Coronary artery (tissue), 2 donors: ENCODE measurements at regions not wholly inside any gene's neighbourhood (a gene's known extent, or its start where the extent isn't known, plus 50 kb on each side); places are given as distances from the start of the nearest gene placed in this dataset.
A peak's percentile ranks its signal among the peaks of the same experiment; 100 is the strongest.
"Not testable (repeated sequence)": the region's sequence is repeated elsewhere in the genome, so short reads cannot be mapped to it uniquely, and the experiment has no call there.

Source experiments
- DNase-seq: peaks from one replicate; pipeline ENCODE4 v3.0.0-alpha.2; 2017; ENCODE audit warnings: low spot score
- H3K27ac ChIP-seq, 2 donors: fragments of 200-600 bp; sonication (generic); one replicate each; pipeline ENCODE4 v1.5.1; 2016 to 2019
- H3K4me3 ChIP-seq: fragments of 200-600 bp; sonication (generic); 2 replicates; pipeline ENCODE4 v1.5.1; 2016; ENCODE audit warnings: mild to moderate bottlenecking, moderate library complexity
- CTCF ChIP-seq: fragments of 200-600 bp; sonication (generic); IDR thresholded peaks from one replicate; pipeline ENCODE4 v1.5.1; 2019; ENCODE audit warnings: antibody characterized with exemption

DNA sequence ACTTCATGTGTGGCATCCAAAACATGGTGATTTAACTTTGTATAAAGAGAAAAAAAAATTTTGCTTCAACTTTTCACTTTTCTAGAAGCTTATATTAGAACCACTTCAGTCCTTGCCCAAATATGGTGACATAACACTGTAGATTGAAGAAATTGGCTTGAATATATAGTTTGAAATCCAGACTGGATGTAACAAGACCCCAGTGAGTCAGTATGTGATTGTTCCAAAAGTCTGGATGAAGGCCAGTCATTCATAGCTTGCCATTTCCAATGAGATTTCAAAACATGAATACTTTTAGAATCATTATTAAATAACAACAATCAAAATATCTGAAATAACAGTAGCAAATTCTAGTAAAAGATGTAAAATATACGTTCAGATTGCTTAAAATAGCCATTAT is 104.8 kb upstream of the FN1 start:
- TF ChIP-seq CTCF: no peak
- Histone ChIP-seq H3K27ac (peak overlapping the region in 1 of 2 donors; percentile 1), H3K4me3 (no peak overlapping the region)
- DNase-seq: no peak

GRCh38 chr2:215537611-215538010 is 101.7 kb upstream of the FN1 start:
- no peak for DNase-seq
- Histone ChIP-seq H3K4me3 (no peak overlapping the region), H3K27ac (peak overlapping the region in 1 of 2 donors; percentile 11)
- TF ChIP-seq CTCF: no peak

DNA sequence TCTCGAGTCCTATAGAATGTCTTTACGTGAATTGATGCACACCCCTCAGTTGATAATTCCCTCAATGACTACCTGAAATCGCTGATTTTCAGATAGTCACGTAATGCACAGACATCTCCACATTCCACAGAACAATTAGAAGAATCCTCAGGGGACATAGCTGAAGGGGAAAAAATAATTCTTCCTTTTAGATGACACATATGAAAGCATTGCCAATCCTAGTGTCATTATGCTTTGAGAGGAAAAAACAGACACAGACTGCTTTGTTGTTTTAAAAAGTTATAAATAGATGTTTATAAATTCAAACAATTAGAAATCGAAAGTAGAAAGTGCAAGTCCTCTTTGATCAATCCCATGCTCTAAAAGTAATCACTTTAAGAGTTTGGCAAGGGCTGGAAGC is 100.6 kb upstream of the FN1 start:
- no peak for TF ChIP-seq CTCF
- no peak for DNase-seq
- H3K4me3 ChIP-seq: peak overlapping the region; percentile 4
- H3K27ac ChIP-seq: peak overlapping the region; percentile 16 to 70

DNA sequence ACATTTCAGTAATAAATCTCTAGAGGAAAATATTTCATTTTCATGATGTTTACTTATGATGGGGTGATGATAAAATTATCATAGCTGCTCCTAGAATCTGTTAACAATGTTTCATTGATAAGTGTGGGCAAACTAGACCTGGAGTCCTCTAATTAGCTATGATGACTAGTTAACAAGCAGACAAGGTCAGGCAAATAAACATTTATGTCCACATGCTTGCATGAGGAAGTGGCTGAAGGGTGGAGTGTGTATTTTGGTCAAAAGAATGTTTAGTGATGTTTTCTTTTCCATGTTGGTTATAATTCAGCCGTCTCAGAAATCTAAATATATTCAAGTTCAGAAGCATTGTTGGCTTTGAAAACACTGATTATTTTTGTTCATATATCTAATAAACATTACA is 99.9 kb upstream of the FN1 start:
- Histone ChIP-seq H3K27ac (peak overlapping the region in 1 of 2 donors; percentile 70), H3K4me3 (no peak overlapping the region)
- TF ChIP-seq CTCF: no peak
- no peak for DNase-seq

- no peak for TF ChIP-seq CTCF
- no peak for DNase-seq
- Histone ChIP-seq H3K27ac (no peak overlapping the region), H3K4me3 (no peak overlapping the region)
Observed at GRCh38 chr2:215535125-215535668, 99.3 kb upstream of the FN1 start.

- not testable (repeated sequence) for H3K4me3 ChIP-seq, DNase-seq, H3K27ac ChIP-seq
Observed at GRCh38 chr2:215533716-215534115, 97.8 kb upstream of the FN1 start.

DNA sequence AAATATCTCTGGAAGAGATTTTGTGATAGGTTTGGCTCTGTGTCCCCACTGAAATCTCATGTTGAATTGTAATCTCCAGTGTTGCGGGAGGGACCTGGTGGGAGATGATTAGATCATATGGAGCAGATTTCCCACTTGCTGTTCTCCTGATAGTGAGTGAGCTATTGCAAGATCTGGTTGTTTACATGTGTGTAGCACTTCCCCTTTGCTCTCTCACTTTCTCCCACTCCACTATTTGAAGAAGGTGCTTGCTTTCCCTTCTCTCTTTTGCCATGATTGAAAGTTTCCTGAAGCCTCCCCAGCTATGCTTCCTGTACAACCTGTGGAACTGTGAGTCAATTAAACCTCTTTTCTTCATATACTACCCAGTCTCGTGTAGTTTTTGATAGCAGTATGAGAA is 97.0 kb upstream of the FN1 start:
- Histone ChIP-seq H3K4me3 (no peak overlapping the region), H3K27ac (peak overlapping the region in 1 of 2 donors; percentile 54)
- no peak for TF ChIP-seq CTCF
- no peak for DNase-seq

- no peak overlapping the region for H3K4me3 ChIP-seq
- no peak for TF ChIP-seq CTCF
- DNase-seq: no peak
- peak overlapping the region; percentile 61 to 74 for H3K27ac ChIP-seq
Observed at GRCh38 chr2:215531284-215531683, 95.4 kb upstream of the FN1 start.
